DMS53 (cell line): ENCODE measurements at regions not wholly inside any gene's neighbourhood (a gene's known extent, or its start where the extent isn't known, plus 50 kb on each side); places are given as distances from the start of the nearest gene placed in this dataset.
A peak's percentile ranks its signal among the peaks of the same experiment; 100 is the strongest.

Source experiments
- DNase-seq: peaks from one replicate; lab custom pipeline; 2025; lab: John Stamatoyannopoulos, UW

DNA sequence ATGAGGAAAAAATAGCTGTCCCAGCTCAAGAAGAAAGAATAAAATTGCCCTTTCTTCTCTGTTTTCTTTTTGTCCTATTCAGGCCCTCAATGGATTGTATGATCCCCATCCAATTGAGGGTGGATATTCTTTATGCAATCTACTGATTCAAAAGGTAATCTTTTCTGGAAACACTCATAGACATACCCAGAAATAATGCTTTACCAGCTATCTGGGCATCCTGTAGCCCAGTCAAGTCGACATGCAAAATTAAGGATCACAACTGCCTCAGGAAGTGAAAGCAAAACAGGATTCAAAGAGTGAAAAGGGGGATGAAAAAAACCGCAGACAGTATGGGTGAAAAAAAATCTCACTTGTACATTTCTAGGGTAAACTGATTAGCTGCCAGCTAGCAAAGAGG is 410.1 kb downstream of the TBC1D32 start:
- no peak for DNase-seq

- no peak for DNase-seq
These were observed 416.1 kb downstream of the TBC1D32 start for GRCh38 chr6:120918137-120918536.

DNA sequence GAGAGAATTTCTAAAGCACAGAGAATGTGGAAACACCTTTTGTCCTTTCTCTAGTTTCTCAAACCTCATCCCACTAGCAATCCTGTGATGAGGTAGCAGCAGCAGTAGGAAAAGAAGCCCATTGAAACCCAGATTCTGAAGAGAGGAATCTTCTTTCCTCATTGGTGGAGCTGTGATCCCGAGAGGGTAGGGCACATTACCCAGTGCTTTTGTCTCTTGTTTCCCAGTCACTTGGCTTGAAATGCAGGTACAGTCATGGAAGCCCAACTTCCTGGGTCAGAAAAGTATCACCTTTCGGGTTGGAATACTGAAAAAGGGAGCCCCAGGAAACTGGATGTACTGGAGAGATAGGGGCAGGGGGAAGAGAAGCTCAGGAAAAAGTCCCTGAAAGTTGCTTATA is 417.4 kb downstream of the TBC1D32 start:
- no peak for DNase-seq

DNA sequence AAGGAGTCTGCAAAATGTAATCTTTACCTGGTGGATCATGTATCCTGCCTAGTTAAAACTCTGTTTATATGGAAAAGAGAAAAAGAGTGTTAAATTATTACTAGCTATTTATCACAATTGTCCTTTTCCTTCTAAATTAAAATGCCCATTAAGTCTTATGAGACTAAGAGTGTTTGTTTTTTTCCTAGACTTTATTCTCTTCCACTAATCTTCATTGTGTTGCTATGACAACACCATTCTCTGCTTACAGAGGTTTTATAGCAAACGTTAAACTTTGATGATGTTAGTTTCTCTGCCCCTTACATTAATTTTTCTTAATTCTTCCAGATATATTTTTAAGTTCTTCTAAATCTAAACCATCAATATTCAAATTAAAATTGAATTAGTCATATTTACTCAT is 420.8 kb downstream of the TBC1D32 start:
- DNase-seq = no peak

- DNase-seq = no peak
These were observed 425.5 kb downstream of the TBC1D32 start for GRCh38 chr6:120908767-120909166.

- DNase-seq = no peak
These were observed 430.4 kb downstream of the TBC1D32 start for GRCh38 chr6:120903836-120904235.

DNA sequence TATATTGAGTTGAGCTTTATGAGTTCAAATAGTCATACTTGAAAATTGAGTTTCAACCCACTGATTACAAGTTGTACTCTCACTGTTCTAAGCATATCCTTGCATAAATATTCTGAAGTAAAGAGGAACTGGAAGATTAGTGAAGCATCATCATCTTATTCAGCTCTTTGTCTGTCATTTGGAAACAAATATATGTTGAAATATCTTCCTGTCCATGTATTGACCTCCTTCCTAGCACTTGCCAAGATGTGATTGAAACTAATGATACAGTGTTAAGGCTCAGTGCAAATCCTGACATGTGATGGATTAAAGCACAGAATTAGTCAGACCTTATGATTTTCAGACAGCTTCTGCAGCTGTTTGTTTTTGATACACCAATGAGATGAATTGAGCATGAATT is 434.3 kb downstream of the TBC1D32 start:
- no peak for DNase-seq

DNA sequence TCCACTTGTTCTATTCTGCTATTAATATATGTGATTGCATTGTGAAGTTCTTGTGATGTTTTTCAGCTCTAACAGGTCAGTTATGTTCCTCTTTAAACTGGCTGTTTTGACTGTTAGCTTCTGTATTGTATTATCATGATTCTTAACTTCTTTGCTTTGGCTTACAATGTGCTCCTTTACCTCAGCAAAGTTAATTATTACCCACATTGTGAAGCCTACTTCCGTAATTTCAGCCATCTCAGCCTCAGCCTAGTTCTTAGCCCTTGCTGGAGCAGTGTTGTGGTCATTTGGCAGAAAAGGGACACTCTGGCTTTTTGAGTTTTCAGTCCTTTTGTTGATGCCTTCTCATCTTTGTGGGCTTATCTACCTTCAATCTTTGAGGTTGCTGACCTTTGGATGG is 440.2 kb downstream of the TBC1D32 start:
- peak; percentile 81 for DNase-seq

GRCh38 chr6:120876931-120877330 is 457.3 kb downstream of the TBC1D32 start:
- no peak for DNase-seq

- DNase-seq = no peak
These were observed 457.9 kb downstream of the TBC1D32 start for GRCh38 chr6:120876424-120876823.

DNA sequence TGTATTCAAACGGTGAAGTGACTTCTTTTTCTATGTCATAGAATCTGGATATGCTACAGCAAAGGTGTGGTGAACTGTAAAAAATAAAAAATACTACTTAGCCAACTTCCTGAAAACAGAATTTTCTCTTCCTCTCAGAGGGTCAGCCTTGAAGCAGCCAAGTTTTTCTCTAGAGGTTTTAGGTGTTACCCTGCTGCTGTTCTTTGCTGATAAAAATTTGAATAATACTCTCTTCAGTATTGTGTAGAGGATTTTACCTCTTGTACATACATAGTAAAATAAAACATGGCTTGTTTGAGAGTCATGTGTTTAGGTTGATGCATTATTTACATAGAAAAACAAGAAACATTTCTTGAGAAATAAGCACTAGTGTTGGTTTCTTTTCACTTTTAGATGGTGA is 458.4 kb downstream of the TBC1D32 start:
- DNase-seq = no peak

DNA sequence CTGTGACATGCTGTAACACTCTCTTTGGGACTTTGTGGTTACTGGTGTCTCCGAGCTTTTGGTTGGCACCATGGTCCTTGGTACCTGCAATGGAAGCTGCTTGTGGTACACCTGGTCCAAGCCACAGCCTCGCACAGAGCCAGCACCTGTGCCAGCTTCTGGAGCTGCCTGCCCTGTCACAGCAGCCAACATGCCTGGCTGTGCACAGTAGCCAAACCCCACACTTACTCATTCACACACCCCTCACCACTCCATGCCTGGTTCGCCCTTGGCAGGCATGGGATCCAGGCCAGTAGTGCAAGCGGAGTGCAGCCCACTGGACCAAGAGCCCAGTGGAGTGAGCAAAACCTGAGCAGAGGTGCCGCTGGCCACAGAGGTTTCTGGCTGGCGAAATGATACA is 459.9 kb downstream of the TBC1D32 start:
- no peak for DNase-seq

GRCh38 chr6:120873125-120873865 is 461.0 kb downstream of the TBC1D32 start:
- no peak for DNase-seq

GRCh38 chr6:120872262-120872578 is 462.1 kb downstream of the TBC1D32 start:
- no peak for DNase-seq

DNA sequence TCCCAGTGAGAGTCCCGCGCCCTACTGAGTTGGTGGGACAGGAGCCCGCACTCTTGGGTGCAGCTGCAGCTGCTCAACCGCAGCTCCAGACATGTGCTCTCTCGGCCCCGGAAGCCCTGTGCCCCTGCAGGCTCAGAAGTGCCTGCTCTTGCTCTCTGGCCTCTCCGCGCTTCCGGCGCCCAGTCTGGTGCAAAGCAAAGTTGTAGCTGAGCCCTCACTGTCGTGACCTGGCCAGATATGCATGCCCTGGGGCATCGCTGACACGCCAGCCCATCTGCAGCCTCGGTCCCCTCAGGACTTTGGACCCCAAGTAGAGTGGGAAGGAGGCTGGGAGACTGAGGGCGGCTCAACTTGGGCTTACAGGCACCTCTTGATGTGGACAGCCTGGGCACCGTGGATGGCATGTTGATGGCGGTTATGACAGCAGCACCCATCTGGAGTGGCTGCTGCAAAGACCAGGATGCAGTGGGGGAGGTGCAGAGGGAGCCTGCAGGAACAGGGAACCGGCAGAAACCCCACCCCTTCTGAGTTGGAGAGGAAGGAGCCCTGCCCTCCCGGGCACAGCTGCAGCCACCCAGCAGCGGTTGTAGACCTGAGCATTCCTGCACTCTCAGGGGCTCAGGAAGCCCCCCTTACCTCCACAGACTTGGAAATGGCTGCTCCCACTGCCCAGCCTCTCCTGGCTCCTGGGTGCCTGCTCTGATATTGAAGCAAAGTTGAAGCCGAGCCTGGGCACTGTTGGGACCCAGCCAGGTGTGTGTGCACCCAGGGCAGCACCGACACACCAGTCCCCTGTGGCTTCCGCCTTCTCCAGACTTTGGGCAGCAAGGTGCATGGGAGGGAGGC is 462.6 kb downstream of the TBC1D32 start:
- no peak for DNase-seq

GRCh38 chr6:120869397-120869796 is 464.9 kb downstream of the TBC1D32 start:
- no peak for DNase-seq

- DNase-seq = no peak
These were observed 476.9 kb downstream of the TBC1D32 start for GRCh38 chr6:120857422-120857821.

- DNase-seq = no peak
These were observed 479.7 kb downstream of the TBC1D32 start for GRCh38 chr6:120854583-120854982.

- DNase-seq = no peak
These were observed 480.8 kb downstream of the TBC1D32 start for GRCh38 chr6:120853489-120853888.

GRCh38 chr6:120852293-120852849 is 481.9 kb downstream of the TBC1D32 start:
- no peak for DNase-seq

DNA sequence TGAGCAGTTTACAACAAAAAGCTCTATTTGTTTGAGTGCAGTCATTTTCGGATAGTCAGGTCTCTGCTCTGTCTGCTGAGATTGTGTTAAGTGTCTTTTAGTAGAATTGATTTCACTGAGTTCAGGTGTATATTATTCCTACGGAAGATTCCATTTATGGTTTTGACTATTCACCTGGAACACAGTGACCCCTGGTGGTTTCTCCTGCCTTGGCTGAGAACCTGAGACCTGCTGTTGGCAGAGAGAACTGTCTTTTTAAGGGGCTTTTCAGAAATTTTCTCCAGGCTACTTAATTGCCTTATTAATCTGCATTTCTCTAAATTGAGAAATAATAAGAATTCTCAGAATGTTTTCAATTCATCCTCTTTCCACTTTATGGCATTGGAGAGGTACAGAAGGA is 508.0 kb downstream of the TBC1D32 start:
- DNase-seq = peak; percentile 73

DNA sequence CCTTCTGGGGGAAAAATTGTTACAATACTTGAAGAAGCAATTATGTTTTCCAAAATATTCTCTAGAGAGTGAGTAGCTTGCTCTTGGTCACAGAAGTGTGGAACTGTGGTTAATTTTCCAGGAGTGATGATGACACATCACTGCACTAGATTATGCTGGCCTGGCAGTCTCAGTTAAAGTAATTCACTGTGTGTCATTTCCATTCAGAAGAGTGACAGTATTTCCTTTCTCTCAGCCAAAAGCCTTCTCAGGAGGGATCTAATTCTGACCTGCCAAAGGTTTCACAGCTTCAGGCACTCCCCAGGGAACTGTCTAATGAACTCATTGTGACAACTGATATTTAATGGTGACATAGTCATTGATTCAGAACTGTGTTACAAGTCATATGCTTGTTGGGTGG is 517.5 kb downstream of the TBC1D32 start:
- DNase-seq = no peak

GRCh38 chr6:120805276-120805675 is 529.0 kb downstream of the TBC1D32 start:
- peak; percentile 29 for DNase-seq
